ENCODE measurements at regions not wholly inside any gene's neighbourhood (a gene's known extent, or its start where the extent isn't known, plus 50 kb on each side); places are given as distances from the start of the nearest gene placed in this dataset.

DNA sequence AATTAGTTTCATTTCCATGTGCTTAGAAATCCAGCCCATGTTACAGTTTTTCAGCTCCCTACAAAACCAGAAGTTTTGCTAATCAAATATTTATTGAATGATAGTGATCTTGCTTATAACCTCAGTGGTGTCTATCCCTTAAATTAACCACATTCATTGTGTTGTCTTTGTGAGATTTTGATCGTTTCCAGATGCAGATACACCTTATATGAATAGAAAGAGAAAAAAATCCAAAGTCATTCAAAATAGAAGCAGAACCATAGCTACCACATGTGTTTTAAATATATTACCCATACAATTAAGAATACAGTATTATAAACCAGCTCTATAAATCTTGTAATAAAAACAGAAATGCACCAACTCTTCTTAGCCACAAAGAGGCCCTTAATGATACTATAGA is 60.6 kb upstream of the RREB1 start:
- ATAC-seq (ENCODE audit: insufficient read depth, low FRiP score) = no peak

GRCh38 chr6:7047966-7048365 is 59.8 kb upstream of the RREB1 start:
- TF ChIP-seq, protein P1, sequence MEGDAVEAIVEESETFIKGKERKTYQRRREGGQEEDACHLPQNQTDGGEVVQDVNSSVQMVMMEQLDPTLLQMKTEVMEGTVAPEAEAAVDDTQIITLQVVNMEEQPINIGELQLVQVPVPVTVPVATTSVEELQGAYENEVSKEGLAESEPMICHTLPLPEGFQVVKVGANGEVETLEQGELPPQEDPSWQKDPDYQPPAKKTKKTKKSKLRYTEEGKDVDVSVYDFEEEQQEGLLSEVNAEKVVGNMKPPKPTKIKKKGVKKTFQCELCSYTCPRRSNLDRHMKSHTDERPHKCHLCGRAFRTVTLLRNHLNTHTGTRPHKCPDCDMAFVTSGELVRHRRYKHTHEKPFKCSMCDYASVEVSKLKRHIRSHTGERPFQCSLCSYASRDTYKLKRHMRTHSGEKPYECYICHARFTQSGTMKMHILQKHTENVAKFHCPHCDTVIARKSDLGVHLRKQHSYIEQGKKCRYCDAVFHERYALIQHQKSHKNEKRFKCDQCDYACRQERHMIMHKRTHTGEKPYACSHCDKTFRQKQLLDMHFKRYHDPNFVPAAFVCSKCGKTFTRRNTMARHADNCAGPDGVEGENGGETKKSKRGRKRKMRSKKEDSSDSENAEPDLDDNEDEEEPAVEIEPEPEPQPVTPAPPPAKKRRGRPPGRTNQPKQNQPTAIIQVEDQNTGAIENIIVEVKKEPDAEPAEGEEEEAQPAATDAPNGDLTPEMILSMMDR (IDR thresholded peaks at IDR 0.05; ENCODE audit: control extremely low read depth, extremely low read depth) = no peak
- no peaks in the 10 kb centered on the region for H3K9me3 ChIP-seq (ENCODE audit: control insufficient read depth in 4 of 4, insufficient read depth in 3 of 4, low read length in 3 of 4)
- H3K27ac ChIP-seq (ENCODE audit: low read depth in 1 of 2, low read length in 1 of 2) = no peak overlapping the region
- no peaks in the 10 kb centered on the region for H3K36me3 ChIP-seq (ENCODE audit: control insufficient read depth in 4 of 4, insufficient read depth in 4 of 4, low read length in 4 of 4)
- ATAC-seq (ENCODE audit: insufficient read depth, low FRiP score) (no peak), DNase-seq (no peak)
- H3K4me3 ChIP-seq = no peak overlapping the region
- peaks cover 0 to 8% (median 4%) of the 10 kb centered on the region in 5 donors for H3K4me1 ChIP-seq (ENCODE audit: control insufficient read depth in 5 of 5, insufficient read depth in 5 of 5, low read length in 5 of 5)
- H3K9ac ChIP-seq (ENCODE audit: insufficient read depth in 1 of 2, low read length in 2 of 2) = no peak overlapping the region
- WGBS, 2 donors = 65 to 77% methylated on average over 3 of the region's 3 CpGs
- H3K27me3 ChIP-seq (ENCODE audit: control insufficient read depth in 3 of 3, insufficient read depth in 3 of 3, low read length in 2 of 3) = no peaks in the 10 kb centered on the region

More for the DNA sequence above, 60.6 kb upstream of the RREB1 start:
- 48 to 61% methylated on average over 1 of the region's 1 CpG for WGBS, 2 donors
- TF ChIP-seq, protein P1 (IDR thresholded peaks at IDR 0.05; ENCODE audit: control extremely low read depth, extremely low read depth) = no peak
- no peak overlapping the region for H3K9ac ChIP-seq (ENCODE audit: insufficient read depth in 1 of 2, low read length in 2 of 2)
- no peak overlapping the region for H3K4me3 ChIP-seq
- no peak overlapping the region for H3K27ac ChIP-seq (ENCODE audit: low read depth in 1 of 2, low read length in 1 of 2)
- H3K27me3 ChIP-seq (ENCODE audit: control insufficient read depth in 3 of 3, insufficient read depth in 3 of 3, low read length in 2 of 3) = no peaks in the 10 kb centered on the region
- no peaks in the 10 kb centered on the region for H3K9me3 ChIP-seq (ENCODE audit: control insufficient read depth in 4 of 4, insufficient read depth in 3 of 4, low read length in 3 of 4)
- DNase-seq = no peak
- H3K36me3 ChIP-seq (ENCODE audit: control insufficient read depth in 4 of 4, insufficient read depth in 4 of 4, low read length in 4 of 4) = no peaks in the 10 kb centered on the region
- peaks cover 0 to 8% (median 4%) of the 10 kb centered on the region in 5 donors for H3K4me1 ChIP-seq (ENCODE audit: control insufficient read depth in 5 of 5, insufficient read depth in 5 of 5, low read length in 5 of 5)

DNA sequence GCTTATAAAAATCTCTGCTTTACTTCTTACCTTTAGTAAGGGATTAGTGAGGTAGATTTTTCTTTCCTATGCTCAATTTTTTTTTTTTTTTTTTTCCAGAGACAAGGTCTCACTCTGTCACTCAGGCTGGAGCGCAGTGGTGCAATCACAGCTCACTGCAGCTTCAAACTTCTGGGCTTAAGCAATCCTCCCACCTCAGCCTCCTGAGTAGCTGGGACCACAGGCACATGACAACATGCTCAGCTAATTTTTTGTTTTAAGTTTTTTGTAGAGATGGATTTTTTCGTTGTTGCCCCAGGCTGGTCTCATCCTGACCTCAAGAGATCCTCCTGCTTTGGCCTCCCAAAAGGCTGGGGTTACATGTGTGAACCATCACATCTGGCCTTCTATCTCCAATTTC is 58.9 kb upstream of the RREB1 start:
- Histone ChIP-seq H3K27me3 (ENCODE audit: control insufficient read depth in 3 of 3, insufficient read depth in 3 of 3, low read length in 2 of 3) (no peaks in the 10 kb centered on the region), H3K9me3 (ENCODE audit: control insufficient read depth in 4 of 4, insufficient read depth in 3 of 4, low read length in 3 of 4) (no peaks in the 10 kb centered on the region), H3K27ac (ENCODE audit: low read depth in 1 of 2, low read length in 1 of 2) (no peak overlapping the region), H3K36me3 (ENCODE audit: control insufficient read depth in 4 of 4, insufficient read depth in 4 of 4, low read length in 4 of 4) (no peaks in the 10 kb centered on the region), H3K4me1 (ENCODE audit: control insufficient read depth in 5 of 5, insufficient read depth in 5 of 5, low read length in 5 of 5) (peaks cover 0 to 8% (median 4%) of the 10 kb centered on the region in 5 donors), H3K9ac (ENCODE audit: insufficient read depth in 1 of 2, low read length in 2 of 2) (no peak overlapping the region), H3K4me3 (no peak overlapping the region)
- ATAC-seq (ENCODE audit: insufficient read depth, low FRiP score) = no peak
- no peak for DNase-seq
- TF ChIP-seq, protein P1 (IDR thresholded peaks at IDR 0.05; ENCODE audit: control extremely low read depth, extremely low read depth) = no peak
- WGBS, 2 donors = 34 to 70% methylated on average over 2 of the region's 2 CpGs

DNA sequence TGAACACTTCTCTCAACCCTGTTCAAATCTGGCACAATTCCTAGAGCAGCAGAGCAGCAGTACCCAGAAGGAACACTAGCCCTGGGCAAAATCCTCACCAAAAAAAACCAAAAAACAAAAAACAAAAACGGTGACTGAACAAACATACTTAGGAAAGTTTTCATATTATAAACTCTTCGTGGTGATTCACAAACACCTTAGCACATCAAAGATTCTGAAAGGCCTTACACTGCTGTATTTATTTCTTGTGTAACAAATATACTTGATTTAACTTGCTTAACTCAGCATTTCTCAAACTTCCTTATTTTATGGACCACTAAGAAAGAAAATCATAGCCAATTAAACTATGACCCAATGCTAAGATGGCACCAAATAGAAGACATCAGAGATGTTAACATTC is 57.8 kb upstream of the RREB1 start:
- H3K27me3 ChIP-seq (ENCODE audit: control insufficient read depth in 3 of 3, insufficient read depth in 3 of 3, low read length in 2 of 3) = no peaks in the 10 kb centered on the region
- no peak for DNase-seq
- peaks cover 0 to 8% (median 4%) of the 10 kb centered on the region in 5 donors for H3K4me1 ChIP-seq (ENCODE audit: control insufficient read depth in 5 of 5, insufficient read depth in 5 of 5, low read length in 5 of 5)
- TF ChIP-seq, protein P1 (IDR thresholded peaks at IDR 0.05; ENCODE audit: control extremely low read depth, extremely low read depth) = no peak
- no peak overlapping the region for H3K4me3 ChIP-seq
- no peaks in the 10 kb centered on the region for H3K9me3 ChIP-seq (ENCODE audit: control insufficient read depth in 4 of 4, insufficient read depth in 3 of 4, low read length in 3 of 4)
- 51 to 69% methylated on average over 2 of the region's 2 CpGs for WGBS, 2 donors
- no peak for ATAC-seq (ENCODE audit: insufficient read depth, low FRiP score)
- H3K9ac ChIP-seq (ENCODE audit: insufficient read depth in 1 of 2, low read length in 2 of 2) = no peak overlapping the region
- no peaks in the 10 kb centered on the region for H3K36me3 ChIP-seq (ENCODE audit: control insufficient read depth in 4 of 4, insufficient read depth in 4 of 4, low read length in 4 of 4)
- H3K27ac ChIP-seq (ENCODE audit: low read depth in 1 of 2, low read length in 1 of 2) = no peak overlapping the region

Measured in lung (tissue), 11 donors.